ENCODE measurements at regions not wholly inside any gene's neighbourhood (a gene's known extent, or its start where the extent isn't known, plus 50 kb on each side); places are given as distances from the start of the nearest gene placed in this dataset.

DNA sequence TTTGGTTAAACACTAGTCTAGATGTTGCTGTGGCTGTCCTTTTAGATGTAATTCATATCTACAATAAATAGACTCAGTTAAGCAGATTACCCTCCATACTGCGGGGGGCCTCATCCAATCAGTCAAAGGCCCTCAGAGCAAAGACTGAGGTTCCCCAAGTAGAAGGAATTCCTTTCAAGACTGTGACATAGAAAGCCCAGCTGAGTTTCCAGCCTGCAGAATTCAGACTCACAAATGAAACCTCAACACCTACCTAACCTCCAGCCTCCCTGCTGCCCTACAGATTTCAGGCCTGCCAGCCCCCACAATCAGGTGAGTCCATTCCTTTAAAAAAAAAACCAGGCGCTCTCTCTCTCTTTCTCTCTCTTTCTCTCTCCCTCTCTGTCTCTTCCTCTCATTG, 73.6 kb upstream of the NSMCE3 start:
- CTCF ChIA-PET: no interaction called here
- Mint-ChIP-seq H3K36me3 (ENCODE audit: insufficient read depth, unreplicated experiment) (no peaks in the 10 kb centered on the region), H3K4me3 (ENCODE audit: low read depth, unreplicated experiment) (no peak overlapping the region), H3K4me1 (ENCODE audit: low read depth, unreplicated experiment) (no peaks in the 10 kb centered on the region), H3K27me3 (ENCODE audit: unreplicated experiment) (peaks cover 9% of the 10 kb centered on the region), H3K9me3 (ENCODE audit: low read depth, unreplicated experiment) (peaks cover 2% of the 10 kb centered on the region), H3K27ac (ENCODE audit: unreplicated experiment) (no peak overlapping the region)
- TF ChIP-seq CTCF (IDR thresholded peaks at IDR 0.05; ENCODE audit: unreplicated experiment): no peak
- intact Hi-C loops (cut with micrococcal nuclease; ENCODE audit: unreplicated experiment): no loop called here
- no peak for DNase-seq
- BruUV-seq (replicated peaks): no TSS peak

- TF ChIP-seq CTCF (IDR thresholded peaks at IDR 0.05; ENCODE audit: unreplicated experiment): no peak
- intact Hi-C loops (cut with micrococcal nuclease; ENCODE audit: unreplicated experiment): no loop called here
- no peak overlapping the region for H3K4me3 Mint-ChIP-seq (ENCODE audit: low read depth, unreplicated experiment)
- DNase-seq: no peak
- H3K9me3 Mint-ChIP-seq (ENCODE audit: low read depth, unreplicated experiment): peaks cover 2% of the 10 kb centered on the region
- no peaks in the 10 kb centered on the region for H3K4me1 Mint-ChIP-seq (ENCODE audit: low read depth, unreplicated experiment)
- CTCF ChIA-PET: interaction anchor here (0.6 kb wide), 1 partner anchor 232 kb away, joined by 4 read pairs; no protein-coding TSS in a partner anchor
- no peaks in the 10 kb centered on the region for H3K36me3 Mint-ChIP-seq (ENCODE audit: insufficient read depth, unreplicated experiment)
- no TSS peak for BruUV-seq (replicated peaks)
- H3K27ac Mint-ChIP-seq (ENCODE audit: unreplicated experiment): no peak overlapping the region
- H3K27me3 Mint-ChIP-seq (ENCODE audit: unreplicated experiment): no peaks in the 10 kb centered on the region
These were observed 72.6 kb upstream of the NSMCE3 start for GRCh38 chr15:29342201-29342600.

GRCh38 chr15:29337156-29337959, 67.7 kb upstream of the NSMCE3 start:
- no peak for DNase-seq
- H3K4me1 Mint-ChIP-seq (ENCODE audit: low read depth, unreplicated experiment): no peaks in the 10 kb centered on the region
- intact Hi-C loops (cut with micrococcal nuclease; ENCODE audit: unreplicated experiment): no loop called here
- no peak overlapping the region for H3K4me3 Mint-ChIP-seq (ENCODE audit: low read depth, unreplicated experiment)
- no peaks in the 10 kb centered on the region for H3K27me3 Mint-ChIP-seq (ENCODE audit: unreplicated experiment)
- CTCF ChIA-PET: no interaction called here
- no peak for TF ChIP-seq CTCF (IDR thresholded peaks at IDR 0.05; ENCODE audit: unreplicated experiment)
- H3K9me3 Mint-ChIP-seq (ENCODE audit: low read depth, unreplicated experiment): no peaks in the 10 kb centered on the region
- no peaks in the 10 kb centered on the region for H3K36me3 Mint-ChIP-seq (ENCODE audit: insufficient read depth, unreplicated experiment)
- BruUV-seq (replicated peaks): no TSS peak
- no peak overlapping the region for H3K27ac Mint-ChIP-seq (ENCODE audit: unreplicated experiment)

DNA sequence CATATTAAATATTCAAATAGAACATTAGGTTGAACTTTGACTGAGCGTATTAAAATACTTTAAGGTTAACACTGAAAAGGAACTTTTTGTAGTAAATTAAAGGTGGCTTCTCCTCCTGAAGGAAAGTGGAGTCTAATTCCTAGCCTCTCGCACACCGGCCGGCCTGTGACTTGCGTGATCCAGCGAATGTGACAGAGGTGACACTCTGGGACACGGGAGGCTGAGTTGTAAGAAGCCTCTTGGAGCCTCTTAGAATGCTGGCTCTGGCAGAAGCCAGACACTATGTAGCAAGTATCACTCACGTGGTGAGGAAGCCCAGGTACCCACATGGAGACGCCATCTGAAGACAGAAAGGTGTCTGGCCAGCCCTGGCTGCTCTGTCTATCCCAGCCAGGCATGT, 64.9 kb upstream of the NSMCE3 start:
- no peaks in the 10 kb centered on the region for H3K36me3 Mint-ChIP-seq (ENCODE audit: insufficient read depth, unreplicated experiment)
- no peak for TF ChIP-seq CTCF (IDR thresholded peaks at IDR 0.05; ENCODE audit: unreplicated experiment)
- H3K4me3 Mint-ChIP-seq (ENCODE audit: low read depth, unreplicated experiment): no peak overlapping the region
- no peak overlapping the region for H3K27ac Mint-ChIP-seq (ENCODE audit: unreplicated experiment)
- CTCF ChIA-PET: no interaction called here
- H3K27me3 Mint-ChIP-seq (ENCODE audit: unreplicated experiment): no peaks in the 10 kb centered on the region
- intact Hi-C loops (cut with micrococcal nuclease; ENCODE audit: unreplicated experiment): no loop called here
- DNase-seq: no peak
- no TSS peak for BruUV-seq (replicated peaks)
- no peaks in the 10 kb centered on the region for H3K9me3 Mint-ChIP-seq (ENCODE audit: low read depth, unreplicated experiment)
- H3K4me1 Mint-ChIP-seq (ENCODE audit: low read depth, unreplicated experiment): no peaks in the 10 kb centered on the region

Data from Calu3 (cell line).